ENCODE measurements at regions not wholly inside any gene's neighbourhood (a gene's known extent, or its start where the extent isn't known, plus 50 kb on each side); places are given as distances from the start of the nearest gene placed in this dataset.
A peak's percentile ranks its signal among the peaks of the same experiment; 100 is the strongest.
"Not testable (repeated sequence)": the region's sequence is repeated elsewhere in the genome, so short reads cannot be mapped to it uniquely, and the experiment has no call there.

DNA sequence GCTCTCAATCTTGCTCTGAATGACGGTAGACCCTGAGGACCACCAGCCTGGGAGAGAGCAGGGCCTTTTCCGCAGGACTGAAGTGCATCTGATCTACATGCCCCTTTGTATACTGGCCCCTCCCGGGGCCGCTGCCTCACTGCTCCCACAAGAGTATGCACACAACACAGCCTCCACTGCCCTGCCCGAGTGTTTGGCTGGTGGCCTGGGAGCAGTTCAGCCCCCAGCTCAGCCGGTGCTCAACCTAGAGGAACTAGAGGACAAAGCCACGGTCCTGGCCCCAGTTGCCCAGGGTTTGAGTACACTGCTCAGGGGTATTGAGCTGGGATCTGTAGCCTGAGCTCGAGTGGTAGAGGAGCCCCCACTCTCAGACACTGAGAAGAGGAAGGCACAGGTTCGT is 118.9 kb upstream of the CAB39 start:
- no peak for DNase-seq

DNA sequence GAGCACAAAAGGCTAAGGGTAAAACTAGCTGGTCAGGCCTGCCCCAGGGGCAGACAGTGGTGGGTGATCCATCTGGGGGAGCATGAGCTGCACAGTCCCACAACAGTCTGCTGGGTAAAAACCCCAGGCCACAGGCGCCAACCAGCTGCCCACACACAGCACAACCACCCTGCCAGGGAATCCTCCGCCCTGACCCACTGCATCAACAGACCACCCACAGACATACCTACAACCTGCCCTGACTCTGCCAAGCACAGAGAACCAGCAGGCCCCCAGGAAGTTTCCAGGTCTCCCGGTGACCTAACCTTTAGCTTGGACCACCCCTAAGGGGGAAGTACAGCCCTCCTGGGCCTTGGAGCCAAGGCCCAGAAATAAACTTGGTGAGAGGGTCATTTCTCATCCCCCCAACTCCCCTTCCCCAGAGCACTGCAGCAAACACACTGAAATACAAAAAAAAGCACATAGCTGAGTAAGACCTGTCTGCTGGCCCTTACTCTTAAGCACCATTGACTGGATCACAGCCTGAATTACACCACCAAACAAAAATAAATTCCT is 118.3 kb upstream of the CAB39 start:
- DNase-seq: no peak

GRCh38 chr2:230599853-230600252 is 112.8 kb upstream of the CAB39 start:
- no peak for DNase-seq

DNA sequence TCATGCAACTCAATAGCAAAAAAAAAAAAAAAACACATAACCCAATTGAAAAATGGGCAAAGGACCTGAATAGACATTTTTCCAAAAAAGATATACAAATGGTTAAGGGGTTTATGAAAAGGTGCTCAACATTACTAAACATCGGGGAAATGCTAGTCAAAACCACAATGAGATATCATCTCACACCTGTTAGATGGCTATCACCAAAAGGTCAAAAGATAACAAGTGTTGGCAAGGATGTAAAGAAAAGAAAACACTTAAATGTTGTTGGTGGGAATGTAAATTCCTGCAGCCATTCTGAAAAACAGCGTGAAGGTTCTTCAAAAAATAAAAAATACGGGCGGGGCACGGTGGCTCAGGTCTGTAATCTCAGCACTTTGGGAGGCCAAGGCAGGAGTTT is 112.4 kb upstream of the CAB39 start:
- no peak for DNase-seq

DNA sequence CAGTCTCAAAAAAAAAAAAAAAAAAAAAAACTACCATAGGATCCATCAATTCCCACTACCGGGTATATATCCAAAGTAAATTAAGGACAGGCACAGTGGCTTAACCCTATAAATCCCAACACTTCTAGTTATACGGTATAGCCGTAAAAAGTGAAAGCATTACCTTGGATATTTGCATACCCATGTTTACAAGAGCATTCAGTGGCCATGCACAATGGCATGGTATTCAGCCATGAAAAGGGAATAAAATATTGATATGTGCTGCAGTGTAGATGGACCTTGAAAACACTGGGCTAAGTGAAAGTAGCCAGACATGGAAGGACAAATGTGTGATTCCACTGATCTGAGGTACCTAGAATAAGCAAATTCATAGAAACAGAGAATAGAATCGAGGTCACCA is 111.8 kb upstream of the CAB39 start:
- DNase-seq: no peak

DNA sequence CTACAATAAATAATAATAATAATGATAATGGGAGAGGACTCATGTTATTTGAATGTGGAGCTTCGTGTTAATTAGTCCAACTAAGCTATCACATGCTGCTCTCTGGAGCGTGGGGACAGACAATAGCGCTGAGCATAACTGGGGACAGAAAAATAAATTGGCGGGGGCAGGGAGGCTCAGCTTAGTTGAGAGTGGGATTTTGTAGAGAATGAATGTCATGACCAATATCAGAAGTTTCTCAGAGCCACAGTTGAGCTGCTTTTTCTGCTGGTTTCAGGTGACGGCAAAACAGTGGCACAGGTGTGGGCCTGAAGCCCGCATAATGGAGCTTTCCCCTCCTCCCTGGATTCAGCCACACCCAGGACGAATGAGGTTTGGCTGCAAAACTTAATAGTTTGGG is 111.1 kb upstream of the CAB39 start:
- no peak for DNase-seq

DNA sequence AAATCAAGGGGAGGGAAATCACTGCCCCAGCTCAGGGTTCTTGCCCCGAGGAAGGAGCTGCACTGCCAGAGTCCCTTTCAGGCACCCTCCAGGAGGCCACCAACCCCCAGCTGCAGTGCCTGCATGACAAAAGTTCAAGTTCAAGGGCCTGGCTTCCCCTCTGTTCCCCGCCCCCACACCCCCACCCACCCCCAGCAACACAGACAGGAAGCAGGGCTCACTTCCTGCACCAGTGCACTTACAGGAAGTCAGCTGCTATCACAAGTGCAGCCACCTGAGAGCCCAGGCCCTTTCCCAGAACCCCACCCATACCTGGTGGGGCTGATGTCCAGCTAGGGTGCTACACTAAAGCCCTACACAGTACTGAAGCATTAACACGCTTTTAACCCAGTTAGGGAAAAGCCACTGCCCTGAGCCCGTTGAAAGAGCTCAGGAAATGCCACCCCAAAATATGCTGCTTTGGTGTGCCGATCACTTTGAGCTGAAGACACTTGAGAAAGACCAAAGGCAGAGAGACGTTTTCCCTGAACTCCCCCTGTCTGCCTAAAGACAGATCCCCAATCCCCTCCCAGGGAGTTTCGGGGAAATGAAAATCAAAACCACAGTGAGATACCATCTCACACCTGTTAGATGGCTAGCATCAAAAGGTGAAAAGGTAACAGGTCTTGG is 109.9 kb upstream of the CAB39 start:
- DNase-seq: peak; percentile 82

GRCh38 chr2:230603317-230603716 is 109.3 kb upstream of the CAB39 start:
- DNase-seq: not testable (repeated sequence)

- not testable (repeated sequence) for DNase-seq
Observed at GRCh38 chr2:230604158-230604557, 108.5 kb upstream of the CAB39 start.

GRCh38 chr2:230614040-230614439 is 98.6 kb upstream of the CAB39 start:
- no peak for DNase-seq

DNA sequence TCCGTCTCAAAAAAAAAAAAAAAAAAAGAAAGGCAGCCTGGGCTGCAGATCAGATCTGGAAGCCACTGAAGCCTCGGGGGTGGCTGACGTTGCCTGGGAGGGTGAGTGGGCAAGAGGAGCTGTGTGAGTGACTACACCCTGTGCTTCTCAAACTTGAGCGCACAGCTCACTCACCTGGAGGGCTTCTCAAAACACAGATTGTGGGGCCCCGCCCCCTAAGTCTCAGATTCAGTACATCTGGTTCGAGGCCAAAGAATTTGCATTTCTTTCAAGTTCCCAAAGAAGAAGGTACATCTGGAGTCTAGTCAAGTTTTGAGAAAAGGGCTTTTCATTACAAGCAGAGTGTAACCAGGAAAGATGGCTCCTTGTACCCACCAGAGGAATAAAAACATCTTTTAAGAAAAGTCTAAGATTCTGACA is 97.7 kb upstream of the CAB39 start:
- peak; percentile 52 for DNase-seq

- DNase-seq: not testable (repeated sequence)
Observed at GRCh38 chr2:230617256-230617706, 95.4 kb upstream of the CAB39 start.

- DNase-seq: no peak
Observed at GRCh38 chr2:230619491-230619890, 93.2 kb upstream of the CAB39 start.

- DNase-seq: not testable (repeated sequence)
Observed at GRCh38 chr2:230625220-230625619, 87.4 kb upstream of the CAB39 start.

DNA sequence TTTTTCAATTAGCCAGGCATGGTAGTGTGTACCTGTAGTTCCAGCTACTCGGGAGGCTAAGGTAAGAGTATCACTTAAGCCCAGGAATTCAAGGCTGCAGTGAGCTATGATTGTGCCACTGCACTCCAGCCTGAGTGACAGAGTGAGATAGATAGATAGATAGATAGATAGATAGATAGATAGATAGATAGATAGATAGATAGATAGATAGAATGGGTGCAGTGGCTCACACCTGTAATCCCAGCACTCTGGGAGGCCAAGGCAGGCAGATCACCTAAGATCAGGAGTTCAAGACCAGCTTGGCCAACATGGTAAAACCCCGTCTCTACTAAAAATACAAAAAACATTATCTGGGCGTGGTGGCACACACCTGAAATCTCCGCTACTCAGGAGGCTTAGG is 85.6 kb upstream of the CAB39 start:
- DNase-seq: not testable (repeated sequence)

DNA sequence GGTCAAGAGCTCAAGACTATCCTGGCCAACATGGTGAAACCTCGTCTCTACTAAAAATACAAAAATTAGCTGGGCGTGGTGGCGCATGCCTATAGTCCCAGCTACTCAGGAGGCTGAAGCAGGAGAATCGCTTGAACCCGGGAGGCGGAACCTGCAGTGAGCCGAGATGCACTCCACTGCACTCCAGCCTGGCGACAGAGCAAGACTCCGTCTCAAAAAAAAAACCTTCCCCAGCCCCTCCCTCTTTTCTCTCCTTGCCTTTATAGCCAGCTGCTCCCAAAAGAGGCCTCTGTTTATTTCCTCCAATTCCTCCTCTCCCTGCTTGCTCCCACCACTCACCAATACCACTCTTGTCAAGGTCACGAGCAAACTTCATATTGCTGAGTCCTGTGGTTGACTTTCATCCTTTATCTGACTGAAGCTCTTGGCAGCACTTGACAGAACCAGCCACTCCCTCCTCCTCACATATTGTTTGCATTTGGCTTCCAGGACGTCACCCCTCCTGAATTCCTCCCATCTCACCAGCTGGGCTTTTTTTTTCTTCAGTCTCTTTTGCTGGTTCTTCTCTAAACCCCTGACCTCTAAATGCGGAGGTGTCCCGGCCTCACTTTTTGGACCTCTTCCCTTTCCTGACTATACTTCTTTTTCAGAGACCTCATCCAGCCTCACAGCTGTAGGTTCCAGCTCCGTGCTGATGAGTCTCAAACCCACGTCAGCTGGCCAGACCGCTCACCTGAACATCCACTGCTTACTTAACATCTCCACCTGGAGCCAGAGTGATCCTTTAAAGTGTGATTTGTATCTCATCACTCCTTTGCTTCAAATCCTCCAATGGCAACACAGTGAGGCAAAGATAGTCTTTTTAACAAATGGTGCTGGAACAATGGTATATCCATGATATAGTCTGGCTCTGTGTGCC is 84.6 kb upstream of the CAB39 start:
- DNase-seq: no peak

GRCh38 chr2:230631470-230631869 is 81.2 kb upstream of the CAB39 start:
- no peak for DNase-seq

- no peak for DNase-seq
Observed at GRCh38 chr2:230634146-230634545, 78.5 kb upstream of the CAB39 start.

- DNase-seq: not testable (repeated sequence)
Observed at GRCh38 chr2:230634721-230635313, 77.8 kb upstream of the CAB39 start.

GRCh38 chr2:230636684-230637271 is 75.9 kb upstream of the CAB39 start:
- no peak for DNase-seq

- not testable (repeated sequence) for DNase-seq
Observed at GRCh38 chr2:230637486-230637885, 75.2 kb upstream of the CAB39 start.

DNA sequence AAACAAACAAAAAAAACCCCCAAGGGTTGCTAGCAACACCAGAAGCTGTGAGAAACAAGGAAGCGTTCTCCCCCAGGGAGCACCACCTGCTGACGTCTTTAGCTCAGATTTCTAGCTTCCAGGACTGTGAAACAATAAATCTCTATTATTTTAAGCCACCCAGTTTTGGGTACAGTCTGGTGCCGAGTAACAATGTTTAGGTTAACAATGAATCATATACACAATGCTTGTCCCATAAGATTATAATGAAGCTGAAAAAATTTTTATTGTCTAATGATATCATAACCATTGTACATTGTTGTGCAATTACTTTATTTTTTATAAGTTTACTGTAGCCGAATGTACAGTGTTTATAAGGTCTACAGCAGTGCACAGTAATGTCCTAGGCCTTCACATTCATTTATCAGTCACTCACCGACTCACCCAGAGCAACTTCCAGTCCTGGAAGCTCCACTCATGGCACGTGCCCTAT is 72.1 kb upstream of the CAB39 start:
- peak; percentile 23 for DNase-seq

DNA sequence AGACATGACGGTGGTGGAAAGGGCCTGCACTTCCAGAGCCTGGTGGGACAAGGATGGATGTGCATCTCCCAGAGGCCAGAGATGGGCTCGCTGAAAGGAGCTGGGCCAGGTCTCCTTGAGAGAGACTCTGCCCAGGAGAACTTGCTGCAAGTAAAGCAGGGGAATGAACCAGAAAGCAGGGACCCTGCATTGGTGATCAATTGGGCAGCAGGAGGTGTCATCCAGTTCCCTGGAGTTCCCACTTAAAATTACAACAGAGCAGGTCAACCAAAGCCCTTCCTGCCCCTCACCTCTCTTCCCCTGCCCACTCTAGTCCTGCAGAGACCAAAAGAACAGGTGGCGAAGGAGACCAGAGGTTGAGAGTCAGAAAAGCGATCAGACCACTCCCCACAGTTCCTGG is 69.7 kb upstream of the CAB39 start:
- no peak for DNase-seq
